H9 (cell line): ENCODE measurements at regions not wholly inside any gene's neighbourhood (a gene's known extent, or its start where the extent isn't known, plus 50 kb on each side); places are given as distances from the start of the nearest gene placed in this dataset.

Source experiments
- DNase-seq: peaks from one replicate; pipeline ENCODE4 v3.0.0-alpha.2; 2017
- H2AFZ ChIP-seq: one replicate; pipeline ENCODE4 v1.6.1; 2013; ENCODE audit warnings: mild to moderate bottlenecking, low read length, control low read depth, moderate library complexity
- H2AK5ac ChIP-seq: 2 replicates; pipeline ENCODE4 v1.6.1; 2013; ENCODE audit warnings: low read length, control low read depth, mixed read lengths; ENCODE audit not compliant: insufficient read length
- H2BK120ac ChIP-seq: one replicate; pipeline ENCODE4 v1.6.1; 2013; ENCODE audit warnings: low read depth, mild to moderate bottlenecking, low read length, control low read depth, inconsistent platforms; ENCODE audit not compliant: poor library complexity, severe bottlenecking
- H2BK12ac ChIP-seq: 2 replicates; pipeline ENCODE4 v1.6.1; 2013; ENCODE audit warnings: low read length, control low read depth, mixed read lengths, low read depth; ENCODE audit not compliant: insufficient read length
- H2BK15ac ChIP-seq: 2 replicates; pipeline ENCODE4 v1.6.1; 2013; ENCODE audit warnings: low read depth, low read length, control low read depth
- H2BK20ac ChIP-seq: one replicate; pipeline ENCODE4 v1.6.1; 2013; ENCODE audit warnings: low read depth, mild to moderate bottlenecking, low read length, control low read depth, inconsistent platforms; ENCODE audit not compliant: poor library complexity, severe bottlenecking
- H2BK5ac ChIP-seq: 2 replicates; pipeline ENCODE4 v1.6.1; 2013; ENCODE audit warnings: low read length, control low read depth, mixed read lengths; ENCODE audit not compliant: insufficient read length
- H3K14ac ChIP-seq: 2 replicates; pipeline ENCODE4 v1.6.1; 2013; ENCODE audit warnings: low read length, control low read depth; ENCODE audit not compliant: insufficient read depth
- H3K18ac ChIP-seq: 2 replicates; pipeline ENCODE4 v1.6.1; 2013; ENCODE audit warnings: low read depth, mild to moderate bottlenecking, mixed read lengths, low read length, control low read depth; ENCODE audit not compliant: insufficient read length
- H3K23ac ChIP-seq: 2 replicates; pipeline ENCODE4 v1.6.1; 2013; ENCODE audit warnings: low read length, control low read depth, mixed read lengths, low read depth; ENCODE audit not compliant: insufficient read length
- H3K23me2 ChIP-seq: 2 replicates; pipeline ENCODE4 v1.6.1; 2013; ENCODE audit warnings: low read depth, mild to moderate bottlenecking, mixed read lengths, low read length, control low read depth; ENCODE audit not compliant: insufficient read length, poor library complexity, severe bottlenecking
- H3K27ac ChIP-seq: 2 replicates; pipeline ENCODE4 v1.5.1; 2013; ENCODE audit warnings: low read length, control low read depth, mixed read lengths, low read depth; ENCODE audit not compliant: insufficient read length
- H3K27me3 ChIP-seq: 2 replicates; pipeline ENCODE4 v1.6.1; 2013; ENCODE audit warnings: low read length, control low read depth, inconsistent platforms; ENCODE audit not compliant: insufficient read depth
- H3K4ac ChIP-seq: 2 replicates; pipeline ENCODE4 v1.6.1; 2013; ENCODE audit warnings: low read depth, mild to moderate bottlenecking, control low read depth, inconsistent platforms, low read length, moderate library complexity
- H3K4me1 ChIP-seq: 2 replicates; pipeline ENCODE4 v1.6.1; 2013; ENCODE audit warnings: low read length, control low read depth, inconsistent platforms; ENCODE audit not compliant: insufficient read depth
- H3K4me2 ChIP-seq: 2 replicates; pipeline ENCODE4 v1.6.1; 2013; ENCODE audit warnings: low read length, control low read depth, mixed read lengths; ENCODE audit not compliant: insufficient read length, insufficient read depth
- H3K56ac ChIP-seq: 2 replicates; pipeline ENCODE4 v1.6.1; 2013; ENCODE audit warnings: low read depth, mild to moderate bottlenecking, mixed read lengths, low read length, control low read depth; ENCODE audit not compliant: insufficient read length
- H3K79me1 ChIP-seq: 2 replicates; pipeline ENCODE4 v1.6.1; 2013; ENCODE audit warnings: low read depth, mild to moderate bottlenecking, moderate library complexity, low read length, control low read depth, inconsistent platforms; ENCODE audit not compliant: insufficient read depth, poor library complexity, severe bottlenecking
- H3K79me2 ChIP-seq: 2 replicates; pipeline ENCODE4 v1.6.1; 2013; ENCODE audit warnings: low read length, control low read depth, inconsistent platforms; ENCODE audit not compliant: insufficient read depth
- H3K9ac ChIP-seq: 2 replicates; pipeline ENCODE4 v1.6.1; 2013; ENCODE audit warnings: low read length, control low read depth, mixed read lengths; ENCODE audit not compliant: insufficient read length; ENCODE audit errors: extremely low read depth
- H3K9me3 ChIP-seq: one replicate; pipeline ENCODE4 v1.6.1; 2013; ENCODE audit warnings: low read depth, low read length, inconsistent platforms; ENCODE audit not compliant: control insufficient read depth
- H3T11ph ChIP-seq: one replicate; pipeline ENCODE4 v1.6.1; 2013; ENCODE audit warnings: mild to moderate bottlenecking, low read length, control low read depth, inconsistent platforms
- H4K20me1 ChIP-seq: one replicate; pipeline ENCODE4 v1.6.1; 2013; ENCODE audit not compliant: control insufficient read depth, insufficient read length, insufficient read depth
- H4K5ac ChIP-seq: 2 replicates; pipeline ENCODE4 v1.6.1; 2013; ENCODE audit warnings: low read depth, mild to moderate bottlenecking, mixed read lengths, low read length, control low read depth; ENCODE audit not compliant: insufficient read length
- H4K8ac ChIP-seq: replicated peaks from 2 replicates; pipeline ENCODE4 v1.6.1; 2013; ENCODE audit warnings: low read length, control low read depth, mixed read lengths, low read depth; ENCODE audit not compliant: insufficient read length
- H4K91ac ChIP-seq: 2 replicates; pipeline ENCODE4 v1.6.1; 2013; ENCODE audit warnings: low read depth, mild to moderate bottlenecking, moderate library complexity, mixed read lengths, low read length, control low read depth; ENCODE audit not compliant: insufficient read length
- H3K27ac Mint-ChIP-seq, 3 experiments: 2 replicates in 2 of 3; 3 replicates in 1 of 3; pipeline ENCODE4 v1.8.0; 2020 to 2021; ENCODE audit warnings: mixed read lengths in 3 of 3, mild to moderate bottlenecking in 1 of 3, moderate library complexity in 1 of 3
- H3K27me3 Mint-ChIP-seq: 2 replicates; pipeline ENCODE4 v1.8.0; 2021; ENCODE audit warnings: low read depth, mild to moderate bottlenecking, moderate library complexity, mixed read lengths
- H3K36me3 Mint-ChIP-seq, 3 experiments: 2 replicates in 2 of 3; 3 replicates in 1 of 3; pipeline ENCODE4 v1.8.0; 2020 to 2021; ENCODE audit warnings: low read depth in 3 of 3, mixed read lengths in 3 of 3; ENCODE audit not compliant: insufficient read depth in 1 of 3
- H3K4me1 Mint-ChIP-seq, 2 experiments: 2 replicates each; pipeline ENCODE4 v1.8.0; 2020; ENCODE audit warnings: mixed read lengths in 2 of 2
- H3K4me3 Mint-ChIP-seq, 2 experiments: 2 replicates in 1 of 2; 3 replicates in 1 of 2; pipeline ENCODE4 v1.8.0; 2020 to 2021; ENCODE audit warnings: mild to moderate bottlenecking in 2 of 2, mixed read lengths in 2 of 2, moderate library complexity in 1 of 2
- H3K9me3 Mint-ChIP-seq, 2 experiments: 2 replicates in 1 of 2; 3 replicates in 1 of 2; pipeline ENCODE4 v1.8.0; 2020; ENCODE audit warnings: mild to moderate bottlenecking in 2 of 2, mixed read lengths in 2 of 2, moderate library complexity in 1 of 2
- WGBS: extraction: QIAGEN DNeasy Blood & Tissue Kit; methylation state at CpG from one replicate; pipeline ENCODE4 v1.1.7; 2013; ENCODE audit warnings: missing lambda C conversion rate, low lambda C conversion rate, mixed read lengths; ENCODE audit not compliant: insufficient read length; ENCODE audit errors: extremely low coverage; 5-methylcytosine and 5-hydroxymethylcytosine counted together
- TF ChIP-seq, protein P1 (sequence below): fragments of 200-600 bp; sonication (generic); conservative IDR thresholded peaks from 3 replicates; pipeline ENCODE4 v1.8.0; 2021; ENCODE audit warnings: antibody characterized with exemption, mild to moderate bottlenecking

DNA sequence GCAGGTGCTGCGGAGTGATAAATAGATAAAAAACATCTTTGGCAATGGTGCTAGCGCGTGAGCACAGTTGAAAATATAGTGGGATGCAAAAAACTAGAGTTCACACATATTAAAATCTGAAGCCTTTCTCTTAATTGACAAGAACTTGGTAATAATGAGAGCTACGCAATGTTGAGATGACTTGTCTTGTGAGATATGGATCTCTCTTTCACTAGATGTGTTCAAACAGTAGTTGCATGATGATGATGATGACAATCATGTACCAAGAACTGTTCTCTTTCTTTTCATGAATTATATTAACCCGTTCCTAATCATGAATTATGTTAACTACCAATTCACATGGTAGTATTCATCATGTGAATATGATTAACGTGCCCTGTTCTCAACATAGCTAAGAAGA is 81.1 kb downstream of the DYNAP start:
- Histone ChIP-seq H3K27me3 (no peaks in the 10 kb centered on the region), H3K79me2 (no peaks in the 10 kb centered on the region), H4K5ac (no peak overlapping the region), H2AFZ (no peak overlapping the region), H3K56ac (no peak overlapping the region), H3K4me1 (no peaks in the 10 kb centered on the region), H2BK5ac (no peak overlapping the region), H3K18ac (no peak overlapping the region), H3K4me2 (no peak overlapping the region), H4K91ac (no peak overlapping the region), H3T11ph (no peak overlapping the region), H3K9ac (no peak overlapping the region), H3K9me3 (peaks cover 7% of the 10 kb centered on the region), H2AK5ac (no peak overlapping the region), H2BK15ac (no peak overlapping the region), H3K79me1 (no peaks in the 10 kb centered on the region), H2BK20ac (no peak overlapping the region), H3K27ac (no peak overlapping the region), H3K4ac (no peak overlapping the region), H4K20me1 (no peaks in the 10 kb centered on the region), H4K8ac (no peak overlapping the region), H2BK120ac (no peak overlapping the region), H3K14ac (no peak overlapping the region), H3K23me2 (no peaks in the 10 kb centered on the region), H3K23ac (no peak overlapping the region), H2BK12ac (no peak overlapping the region)
- TF ChIP-seq, protein P1, sequence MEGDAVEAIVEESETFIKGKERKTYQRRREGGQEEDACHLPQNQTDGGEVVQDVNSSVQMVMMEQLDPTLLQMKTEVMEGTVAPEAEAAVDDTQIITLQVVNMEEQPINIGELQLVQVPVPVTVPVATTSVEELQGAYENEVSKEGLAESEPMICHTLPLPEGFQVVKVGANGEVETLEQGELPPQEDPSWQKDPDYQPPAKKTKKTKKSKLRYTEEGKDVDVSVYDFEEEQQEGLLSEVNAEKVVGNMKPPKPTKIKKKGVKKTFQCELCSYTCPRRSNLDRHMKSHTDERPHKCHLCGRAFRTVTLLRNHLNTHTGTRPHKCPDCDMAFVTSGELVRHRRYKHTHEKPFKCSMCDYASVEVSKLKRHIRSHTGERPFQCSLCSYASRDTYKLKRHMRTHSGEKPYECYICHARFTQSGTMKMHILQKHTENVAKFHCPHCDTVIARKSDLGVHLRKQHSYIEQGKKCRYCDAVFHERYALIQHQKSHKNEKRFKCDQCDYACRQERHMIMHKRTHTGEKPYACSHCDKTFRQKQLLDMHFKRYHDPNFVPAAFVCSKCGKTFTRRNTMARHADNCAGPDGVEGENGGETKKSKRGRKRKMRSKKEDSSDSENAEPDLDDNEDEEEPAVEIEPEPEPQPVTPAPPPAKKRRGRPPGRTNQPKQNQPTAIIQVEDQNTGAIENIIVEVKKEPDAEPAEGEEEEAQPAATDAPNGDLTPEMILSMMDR: no peak
- H3K4me1 Mint-ChIP-seq: no peaks in the 10 kb centered on the region
- peaks cover 3 to 35% (median 15%) of the 10 kb centered on the region in 3 experiments; a peak in 5 of 7 replicates for H3K36me3 Mint-ChIP-seq
- peaks cover 21 to 34% of the 10 kb centered on the region in 2 experiments for H3K9me3 Mint-ChIP-seq
- DNase-seq: no peak
- H3K27ac Mint-ChIP-seq: no peak overlapping the region
- WGBS: no CpG with 5 or more reads among the region's 6 CpGs
- H3K4me3 Mint-ChIP-seq: no peak overlapping the region
- H3K27me3 Mint-ChIP-seq: no peaks in the 10 kb centered on the region
